Gastrocnemius medialis (tissue), 4 donors: ENCODE measurements at regions not wholly inside any gene's neighbourhood (a gene's known extent, or its start where the extent isn't known, plus 50 kb on each side); places are given as distances from the start of the nearest gene placed in this dataset.

Experiments
- ATAC-seq, 2 donors: fragments of 150-250 bp; one replicate each; pipeline ENCODE4 v1.9.1; 2016
- DNase-seq, 2 donors: peaks; one replicate each; pipeline ENCODE4 v3.0.0-alpha.2; 2019
- H3K27ac ChIP-seq, 4 donors: fragments of 200-600 bp; sonication (generic); 1 replicate in 1 of 4; 2 replicates in 3 of 4; pipeline ENCODE4 v1.5.1; 2016 to 2018; ENCODE audit warnings: mild to moderate bottlenecking in 2 of 4, moderate library complexity in 1 of 4
- H3K27me3 ChIP-seq, 3 donors: fragments of 200-600 bp; sonication (generic) in 2 of 3; 1 replicate in 1 of 3; 2 replicates in 2 of 3; pipeline versions ENCODE4 v1.5.1 to v1.6.0; 2016 to 2019; ENCODE audit warnings: mild to moderate bottlenecking in 1 of 3, moderate library complexity in 1 of 3
- H3K36me3 ChIP-seq, 2 donors: fragments of 200-600 bp; sonication (generic) in 1 of 2; one replicate each; pipeline ENCODE4 v1.5.1; 2017 to 2018
- H3K4me1 ChIP-seq, 2 donors: fragments of 200-600 bp; sonication (generic) in 1 of 2; one replicate each; pipeline ENCODE4 v1.5.1; 2016 to 2017; ENCODE audit warnings: mild to moderate bottlenecking in 2 of 2
- H3K4me3 ChIP-seq, 4 donors: fragments of 200-600 bp; sonication (generic) in 3 of 4; 1 replicate in 1 of 4; 2 replicates in 3 of 4; pipeline ENCODE4 v1.5.1; 2016 to 2019; ENCODE audit warnings: mild to moderate bottlenecking in 2 of 4
- H3K9me3 ChIP-seq, 3 donors: fragments of 200-600 bp; sonication (generic) in 2 of 3; 1 replicate in 1 of 3; 2 replicates in 2 of 3; pipeline ENCODE4 v1.5.1; 2016 to 2019
- CTCF ChIP-seq, 5 experiments: fragments of 450-650 bp in 3 of 5; fragments of 200-600 bp in 2 of 5; sonication (generic) in 2 of 5; IDR thresholded peaks in 4 of 5; conservative IDR thresholded peaks in 1 of 5; 1 replicate in 4 of 5; 2 replicates in 1 of 5; pipeline ENCODE4 v1.5.1; 2016 to 2019; ENCODE audit warnings: antibody characterized with exemption in 5 of 5, mild to moderate bottlenecking in 3 of 5, moderate library complexity in 3 of 5
- POLR2A ChIP-seq, 2 donors: fragments of 450-650 bp; IDR thresholded peaks; one replicate each; pipeline ENCODE4 v1.6.1; 2017; ENCODE audit warnings: antibody characterized with exemption in 2 of 2, mild to moderate bottlenecking in 2 of 2, moderate library complexity in 2 of 2
- in situ Hi-C, 4 donors: fragments of 200-750 bp; cut with MboI; loops; one replicate each; pipeline versions ENCODE4 v1.15.0 to v1.8.0; 2017; ENCODE audit warnings: low sequenced_read_pairs in 4 of 4
- intact Hi-C: fragments of 100-400 bp; cut with DNase I; formaldehyde crosslinking; loops from one replicate; pipeline ENCODE4 v1.15.1; 2023; ENCODE audit warnings: low total_unique reads

DNA sequence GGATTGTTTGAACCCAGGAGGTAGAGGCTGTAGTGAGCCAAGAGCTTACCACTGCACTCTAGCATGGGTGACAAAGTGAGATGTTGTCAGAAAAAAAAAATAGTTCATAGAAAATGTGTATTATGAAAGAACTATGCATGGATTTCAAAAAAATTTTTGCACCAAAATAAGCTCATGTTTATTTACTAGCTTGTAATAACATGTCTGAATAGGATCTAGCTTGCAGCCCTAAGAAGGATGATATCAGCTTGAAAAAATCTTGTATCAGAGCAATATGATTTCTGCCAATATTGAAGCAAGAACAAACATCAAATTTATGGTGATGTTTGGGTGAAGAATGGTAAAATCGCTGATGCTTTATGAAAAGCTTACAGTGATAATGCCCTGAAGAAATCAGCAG lies 97.0 kb upstream of the RFX8 start:
- Histone ChIP-seq H3K36me3 (no peaks in the 10 kb centered on the region), H3K4me3 (no peak overlapping the region), H3K27me3 (peaks cover 0 to 2% (median 0%) of the 10 kb centered on the region in 3 donors), H3K27ac (no peak overlapping the region), H3K4me1 (peaks cover 0 to 1% of the 10 kb centered on the region in 2 donors), H3K9me3 (no peaks in the 10 kb centered on the region)
- no peak for TF ChIP-seq CTCF (IDR thresholded peaks at IDR 0.05 in 4 of 5, conservative IDR thresholded peaks at IDR 0.05 in 1 of 5)
- TF ChIP-seq POLR2A (IDR thresholded peaks at IDR 0.05): no peak
- intact Hi-C loops: no loop called here
- ATAC-seq: no peak
- in situ Hi-C loops: no loop called here
- DNase-seq: no peak

DNA sequence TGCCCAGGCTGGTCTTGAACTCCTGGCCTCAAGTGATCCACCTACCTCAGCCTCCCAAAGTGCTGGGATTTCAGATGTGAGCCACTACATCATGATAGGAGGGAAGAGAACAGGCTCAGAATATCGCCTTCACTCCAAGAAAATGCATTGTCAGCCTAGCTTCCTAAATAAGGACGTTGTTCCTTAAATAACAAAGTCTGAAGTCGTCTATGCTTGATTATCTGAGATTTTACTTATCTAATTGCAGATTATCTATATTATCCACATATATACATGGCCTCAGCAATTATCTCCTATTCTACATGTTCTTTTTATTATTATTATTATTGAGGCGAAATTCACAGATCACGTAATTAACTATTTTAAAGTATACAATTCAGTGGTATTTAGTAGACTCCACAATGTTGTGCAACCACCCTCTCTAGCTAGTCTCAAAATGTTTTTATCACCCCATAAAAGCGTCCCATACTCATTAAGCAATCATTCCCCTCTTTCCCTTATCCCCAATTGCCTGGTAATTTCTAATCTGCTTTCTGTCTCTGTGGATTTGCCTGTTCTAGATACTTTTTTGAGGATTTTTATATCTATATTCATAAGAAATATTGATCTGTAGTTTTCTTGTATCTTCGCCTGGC lies 95.1 kb upstream of the RFX8 start:
- intact Hi-C loops: no loop called here
- Histone ChIP-seq H3K9me3 (no peaks in the 10 kb centered on the region), H3K4me3 (no peak overlapping the region), H3K4me1 (no peaks in the 10 kb centered on the region), H3K27ac (no peak overlapping the region), H3K36me3 (no peaks in the 10 kb centered on the region), H3K27me3 (peaks cover 0 to 5% (median 0%) of the 10 kb centered on the region in 3 donors)
- in situ Hi-C loops: no loop called here
- TF ChIP-seq POLR2A (IDR thresholded peaks at IDR 0.05): no peak
- TF ChIP-seq CTCF (IDR thresholded peaks at IDR 0.05 in 4 of 5, conservative IDR thresholded peaks at IDR 0.05 in 1 of 5): no peak
- DNase-seq: no peak
- ATAC-seq: no peak

DNA sequence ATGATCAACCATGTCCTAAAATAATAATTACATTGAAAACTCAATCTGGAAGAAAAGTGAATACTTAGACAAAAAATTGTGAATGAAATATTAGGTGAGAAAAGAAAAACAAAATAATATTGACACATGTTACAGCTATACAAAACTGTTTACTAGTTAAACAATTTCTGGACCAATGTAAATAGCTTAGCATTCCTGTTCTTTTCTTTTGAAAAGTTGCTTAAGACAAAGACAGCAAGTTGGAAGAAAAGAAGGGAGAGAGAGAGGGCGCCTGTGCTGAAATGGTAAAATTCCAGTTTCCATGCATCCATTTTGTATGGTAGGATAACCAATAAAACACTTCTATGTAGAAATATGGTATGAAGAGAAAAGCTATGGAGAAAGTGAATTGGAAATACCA lies 94.1 kb upstream of the RFX8 start:
- no peaks in the 10 kb centered on the region for H3K36me3 ChIP-seq
- in situ Hi-C loops: no loop called here
- TF ChIP-seq CTCF (IDR thresholded peaks at IDR 0.05 in 4 of 5, conservative IDR thresholded peaks at IDR 0.05 in 1 of 5) (no peak), POLR2A (IDR thresholded peaks at IDR 0.05) (no peak)
- ATAC-seq (no peak), DNase-seq (no peak)
- H3K4me1 ChIP-seq: no peaks in the 10 kb centered on the region
- H3K4me3 ChIP-seq: no peak overlapping the region
- H3K9me3 ChIP-seq: no peaks in the 10 kb centered on the region
- H3K27ac ChIP-seq: no peak overlapping the region
- intact Hi-C loops: no loop called here
- H3K27me3 ChIP-seq: peaks cover 0 to 5% (median 0%) of the 10 kb centered on the region in 3 donors

GRCh38 chr2:101566632-101567228 lies 91.8 kb upstream of the RFX8 start:
- intact Hi-C loops: no loop called here
- no peaks in the 10 kb centered on the region for H3K9me3 ChIP-seq
- H3K36me3 ChIP-seq: no peaks in the 10 kb centered on the region
- in situ Hi-C loops: no loop called here
- peaks cover 0 to 5% (median 0%) of the 10 kb centered on the region in 3 donors for H3K27me3 ChIP-seq
- DNase-seq (no peak), ATAC-seq (no peak)
- TF ChIP-seq CTCF (IDR thresholded peaks at IDR 0.05 in 4 of 5, conservative IDR thresholded peaks at IDR 0.05 in 1 of 5) (no peak), POLR2A (IDR thresholded peaks at IDR 0.05) (no peak)
- no peak overlapping the region for H3K4me3 ChIP-seq
- no peak overlapping the region for H3K27ac ChIP-seq
- H3K4me1 ChIP-seq: no peaks in the 10 kb centered on the region
